Effector memory CD4-positive, alpha-beta T cell (primary cell): ENCODE measurements at regions not wholly inside any gene's neighbourhood (a gene's known extent, or its start where the extent isn't known, plus 50 kb on each side); places are given as distances from the start of the nearest gene placed in this dataset.
"Not testable (repeated sequence)": the region's sequence is repeated elsewhere in the genome, so short reads cannot be mapped to it uniquely, and the experiment has no call there.

Experiments used
- DNase-seq, 3 donors: peaks; one replicate each; pipeline ENCODE4 v3.0.0-alpha.2; 2020
- H3K27ac ChIP-seq: 2 replicates; pipeline ENCODE4 v1.7.0; 2013; ENCODE audit warnings: mild to moderate bottlenecking, low read length, moderate library complexity; ENCODE audit not compliant: insufficient read depth, poor library complexity, severe bottlenecking
- H3K27me3 ChIP-seq: replicated peaks from 2 replicates; pipeline ENCODE4 v1.7.0; 2013; ENCODE audit warnings: mild to moderate bottlenecking, low read length; ENCODE audit not compliant: insufficient read depth, control insufficient read depth, poor library complexity, severe bottlenecking
- H3K36me3 ChIP-seq: 2 replicates; pipeline ENCODE4 v1.7.0; 2013; ENCODE audit warnings: mild to moderate bottlenecking, low read length, moderate library complexity; ENCODE audit not compliant: control insufficient read depth, insufficient read depth
- H3K4me1 ChIP-seq: 2 replicates; pipeline ENCODE4 v1.7.0; 2013; ENCODE audit warnings: low read length, mild to moderate bottlenecking; ENCODE audit not compliant: control insufficient read depth, insufficient read depth, poor library complexity, severe bottlenecking
- H3K4me3 ChIP-seq: 2 replicates; pipeline ENCODE4 v1.7.0; 2013; ENCODE audit warnings: low read length, low read depth, mild to moderate bottlenecking; ENCODE audit not compliant: insufficient read depth, poor library complexity, severe bottlenecking
- H3K9me3 ChIP-seq: 2 replicates; pipeline ENCODE4 v1.7.0; 2013; ENCODE audit warnings: mild to moderate bottlenecking, low read length, moderate library complexity; ENCODE audit not compliant: control insufficient read depth

GRCh38 chr7:11985376-11985775 lies 153.4 kb upstream of the THSD7A start:
- H3K36me3 ChIP-seq: no peaks in the 10 kb centered on the region
- no peak overlapping the region for H3K27ac ChIP-seq
- H3K4me3 ChIP-seq: no peak overlapping the region

GRCh38 chr7:11985971-11986370 lies 154.0 kb upstream of the THSD7A start:
- H3K27me3 ChIP-seq: no peaks in the 10 kb centered on the region
- H3K4me3 ChIP-seq: no peak overlapping the region
- DNase-seq: no peak
- no peaks in the 10 kb centered on the region for H3K4me1 ChIP-seq
- no peak overlapping the region for H3K27ac ChIP-seq
- H3K9me3 ChIP-seq: no peaks in the 10 kb centered on the region
- no peaks in the 10 kb centered on the region for H3K36me3 ChIP-seq

More at GRCh38 chr7:11985376-11985775, 153.4 kb upstream of the THSD7A start:
- H3K9me3 ChIP-seq: no peaks in the 10 kb centered on the region
- H3K4me1 ChIP-seq: no peaks in the 10 kb centered on the region
- no peaks in the 10 kb centered on the region for H3K27me3 ChIP-seq
- DNase-seq: no peak

- no peaks in the 10 kb centered on the region for H3K27me3 ChIP-seq
- H3K4me3 ChIP-seq: no peak overlapping the region
- H3K4me1 ChIP-seq: no peaks in the 10 kb centered on the region
- H3K36me3 ChIP-seq: no peaks in the 10 kb centered on the region
- no peak overlapping the region for H3K27ac ChIP-seq
- DNase-seq: no peak
- H3K9me3 ChIP-seq: no peaks in the 10 kb centered on the region
These were observed 156.2 kb upstream of the THSD7A start for GRCh38 chr7:11988186-11988585.

- Histone ChIP-seq H3K9me3 (no peaks in the 10 kb centered on the region), H3K4me1 (no peaks in the 10 kb centered on the region), H3K4me3 (no peak overlapping the region), H3K27ac (no peak overlapping the region), H3K27me3 (no peaks in the 10 kb centered on the region), H3K36me3 (no peaks in the 10 kb centered on the region)
- DNase-seq: no peak
These were observed 170.4 kb upstream of the THSD7A start for GRCh38 chr7:12002428-12002827.

GRCh38 chr7:12004581-12004980 lies 172.6 kb upstream of the THSD7A start:
- Histone ChIP-seq H3K27ac (no peak overlapping the region), H3K4me1 (no peaks in the 10 kb centered on the region), H3K36me3 (no peaks in the 10 kb centered on the region), H3K4me3 (no peak overlapping the region), H3K9me3 (no peaks in the 10 kb centered on the region), H3K27me3 (no peaks in the 10 kb centered on the region)
- no peak for DNase-seq

GRCh38 chr7:12007576-12007975 lies 175.6 kb upstream of the THSD7A start:
- H3K4me1 ChIP-seq: no peaks in the 10 kb centered on the region
- no peak for DNase-seq
- no peak overlapping the region for H3K27ac ChIP-seq
- H3K27me3 ChIP-seq: no peaks in the 10 kb centered on the region
- H3K36me3 ChIP-seq: no peaks in the 10 kb centered on the region
- no peak overlapping the region for H3K4me3 ChIP-seq
- no peaks in the 10 kb centered on the region for H3K9me3 ChIP-seq

GRCh38 chr7:12013983-12014382 lies 182.0 kb upstream of the THSD7A start:
- Histone ChIP-seq H3K27ac (no peak overlapping the region), H3K36me3 (no peaks in the 10 kb centered on the region), H3K9me3 (no peaks in the 10 kb centered on the region), H3K4me1 (no peaks in the 10 kb centered on the region), H3K27me3 (no peaks in the 10 kb centered on the region), H3K4me3 (no peak overlapping the region)
- DNase-seq: no peak

GRCh38 chr7:12016439-12016838 lies 184.4 kb upstream of the THSD7A start:
- no peaks in the 10 kb centered on the region for H3K4me1 ChIP-seq
- no peak overlapping the region for H3K27ac ChIP-seq
- no peak for DNase-seq
- no peaks in the 10 kb centered on the region for H3K27me3 ChIP-seq
- no peak overlapping the region for H3K4me3 ChIP-seq
- no peaks in the 10 kb centered on the region for H3K9me3 ChIP-seq
- no peaks in the 10 kb centered on the region for H3K36me3 ChIP-seq

GRCh38 chr7:12017046-12017445 lies 185.0 kb upstream of the THSD7A start:
- Histone ChIP-seq H3K27me3 (no peaks in the 10 kb centered on the region), H3K4me1 (no peaks in the 10 kb centered on the region), H3K9me3 (no peaks in the 10 kb centered on the region), H3K4me3 (no peak overlapping the region), H3K36me3 (no peaks in the 10 kb centered on the region), H3K27ac (no peak overlapping the region)
- no peak for DNase-seq

- H3K36me3 ChIP-seq, DNase-seq, H3K4me1 ChIP-seq, H3K9me3 ChIP-seq, H3K27ac ChIP-seq, H3K27me3 ChIP-seq, H3K4me3 ChIP-seq: not testable (repeated sequence)
These were observed 189.1 kb upstream of the TMEM106B start for GRCh38 chr7:12022011-12022410.

- Histone ChIP-seq H3K27ac (no peak overlapping the region), H3K4me1 (no peaks in the 10 kb centered on the region), H3K4me3 (no peak overlapping the region), H3K36me3 (no peaks in the 10 kb centered on the region), H3K27me3 (no peaks in the 10 kb centered on the region), H3K9me3 (no peaks in the 10 kb centered on the region)
- no peak for DNase-seq
These were observed 185.8 kb upstream of the TMEM106B start for GRCh38 chr7:12025246-12025645.
